OCI-LY1 (cell line): ENCODE measurements at regions not wholly inside any gene's neighbourhood (a gene's known extent, or its start where the extent isn't known, plus 50 kb on each side); places are given as distances from the start of the nearest gene placed in this dataset.

Experiments used
- H2AFZ ChIP-seq: fragments of 200-600 bp; sonication (generic), shearing (Covaris generic); 2 replicates; pipeline ENCODE4 v1.6.0; 2014; ENCODE audit warnings: antibody characterized with exemption, mild to moderate bottlenecking, low read length
- H3F3A ChIP-seq: fragments of 200-600 bp; sonication (generic), shearing (Covaris generic); 2 replicates; pipeline ENCODE4 v1.6.0; 2014; ENCODE audit warnings: mild to moderate bottlenecking, antibody characterized with exemption, low read length, moderate library complexity; ENCODE audit not compliant: insufficient read depth
- H3K27ac ChIP-seq: fragments of 200-600 bp; sonication (generic); 2 replicates; pipeline ENCODE4 v1.5.1; 2014; ENCODE audit warnings: low read length, mixed run types, mild to moderate bottlenecking, low read depth; ENCODE audit not compliant: poor library complexity, severe bottlenecking
- H3K27me3 ChIP-seq: fragments of 200-600 bp; sonication (generic); 2 replicates; pipeline ENCODE4 v1.6.0; 2014; ENCODE audit warnings: antibody characterized with exemption, mild to moderate bottlenecking, low read length, moderate library complexity; ENCODE audit not compliant: insufficient read depth
- H3K36me3 ChIP-seq: fragments of 200-600 bp; sonication (generic); 2 replicates; pipeline ENCODE4 v1.6.1; 2014; ENCODE audit warnings: mild to moderate bottlenecking, antibody characterized with exemption, low read length, moderate library complexity, mixed read lengths; ENCODE audit not compliant: insufficient read depth
- H3K4me1 ChIP-seq: fragments of 200-600 bp; sonication (generic); 2 replicates; pipeline ENCODE4 v1.5.1; 2014; ENCODE audit warnings: mild to moderate bottlenecking, low read length, moderate library complexity; ENCODE audit not compliant: insufficient read depth, severe bottlenecking
- H3K4me2 ChIP-seq: fragments of 200-600 bp; sonication (generic), shearing (Covaris generic); 2 replicates; pipeline ENCODE4 v1.6.1; 2014; ENCODE audit warnings: low read length
- H3K4me3 ChIP-seq: fragments of 200-600 bp; sonication (generic); 2 replicates; pipeline ENCODE4 v1.5.1; 2014; ENCODE audit warnings: low read length, low read depth, mild to moderate bottlenecking, mixed read lengths; ENCODE audit not compliant: poor library complexity, severe bottlenecking
- H3K79me2 ChIP-seq: fragments of 200-600 bp; shearing (Covaris generic); 2 replicates; pipeline ENCODE4 v1.6.1; 2016; ENCODE audit warnings: mixed run types, low read length, mixed read lengths; ENCODE audit not compliant: insufficient read depth
- H3K9ac ChIP-seq: fragments of 200-600 bp; sonication (generic), shearing (Covaris generic); 2 replicates; pipeline ENCODE4 v1.6.1; 2014; ENCODE audit warnings: mild to moderate bottlenecking, low read length, mixed read lengths
- H3K9me2 ChIP-seq: fragments of 200-600 bp; sonication (generic), shearing (Covaris generic); 2 replicates; pipeline ENCODE4 v1.6.1; 2014; ENCODE audit warnings: low read depth, mild to moderate bottlenecking, low read length, mixed read lengths
- H3K9me3 ChIP-seq: fragments of 200-600 bp; shearing (Covaris generic); 2 replicates; pipeline ENCODE4 v1.6.1; 2014; ENCODE audit warnings: low read length, mixed read lengths
- H4K20me1 ChIP-seq: fragments of 200-600 bp; sonication (generic), shearing (Covaris generic); 2 replicates; pipeline ENCODE4 v1.6.0; 2016; ENCODE audit warnings: mild to moderate bottlenecking, low read length; ENCODE audit not compliant: insufficient read depth
- CTCF ChIP-seq: fragments of 200-600 bp; sonication (generic), shearing (Covaris generic); IDR thresholded peaks from 2 replicates; pipeline ENCODE4 v1.5.1; 2017; ENCODE audit warnings: mild to moderate bottlenecking, antibody characterized with exemption, low read length, moderate library complexity, mixed read lengths
- EZH2 ChIP-seq: fragments of 200-600 bp; sonication (generic), shearing (Covaris generic); IDR thresholded peaks from 2 replicates; pipeline ENCODE4 v1.8.0; 2017; ENCODE audit warnings: borderline replicate concordance, mixed run types, mild to moderate bottlenecking, antibody characterized with exemption, low read length, moderate library complexity, mixed read lengths

DNA sequence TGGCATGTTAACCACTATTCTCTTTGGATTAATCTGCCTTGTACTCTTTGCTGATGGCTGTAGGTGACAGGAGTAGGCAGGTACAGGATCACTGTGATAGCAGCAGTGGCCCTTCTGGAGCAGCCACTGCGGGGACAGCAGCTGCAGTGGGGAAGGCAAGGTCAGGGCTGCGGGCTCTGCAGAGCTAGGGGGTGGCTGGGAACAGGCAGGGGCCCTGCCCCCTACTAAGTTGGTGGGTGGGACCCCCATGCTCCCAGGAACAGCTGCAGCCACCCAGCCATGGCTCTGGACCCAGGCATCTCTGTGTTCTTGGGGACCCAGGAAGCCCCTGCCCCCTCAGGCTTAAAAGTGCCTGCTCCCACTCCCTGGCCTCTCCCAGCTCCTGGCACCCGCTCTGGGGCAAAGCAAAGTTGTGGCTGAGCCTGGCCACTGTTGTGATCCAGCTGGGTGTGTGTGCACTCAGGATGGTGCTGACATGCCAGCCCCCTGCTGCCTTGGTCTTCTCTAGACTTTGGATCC lies 302.4 kb downstream of the PCDH20 start:
- Histone ChIP-seq H3K9me3 (no peaks in the 10 kb centered on the region), H3K27ac (no peak overlapping the region), H2AFZ (no peak overlapping the region), H3K9ac (no peak overlapping the region), H3K36me3 (no peaks in the 10 kb centered on the region), H3K4me1 (no peaks in the 10 kb centered on the region), H3F3A (no peaks in the 10 kb centered on the region), H4K20me1 (no peaks in the 10 kb centered on the region), H3K27me3 (no peaks in the 10 kb centered on the region), H3K4me3 (no peak overlapping the region), H3K9me2 (no peaks in the 10 kb centered on the region), H3K79me2 (no peaks in the 10 kb centered on the region), H3K4me2 (no peak overlapping the region)
- TF ChIP-seq EZH2, result no peak
- no peak for TF ChIP-seq CTCF

DNA sequence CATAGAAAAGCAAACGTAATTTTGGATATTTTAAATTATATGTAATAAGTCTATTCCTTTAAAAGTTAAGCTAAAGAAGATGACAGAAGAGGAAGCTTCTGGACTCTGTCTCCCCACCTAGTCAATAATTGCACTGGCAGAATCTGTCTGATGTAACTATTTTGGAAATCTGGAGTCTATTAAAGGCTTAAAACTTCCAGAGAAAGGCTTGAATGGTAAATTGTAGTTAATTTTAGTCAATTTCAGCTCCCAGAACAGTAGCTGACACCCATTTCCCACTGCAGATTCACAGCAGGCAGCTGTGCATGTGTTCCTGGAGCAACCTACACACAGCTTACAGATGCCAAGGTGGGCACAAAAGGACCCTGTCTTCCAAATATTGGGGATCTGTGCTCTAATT lies 304.1 kb downstream of the PCDH20 start:
- Histone ChIP-seq H3K9me2 (no peaks in the 10 kb centered on the region), H3K4me3 (no peak overlapping the region), H3K9me3 (no peaks in the 10 kb centered on the region), H3K27ac (no peak overlapping the region), H3K79me2 (no peaks in the 10 kb centered on the region), H3K36me3 (no peaks in the 10 kb centered on the region), H3F3A (no peaks in the 10 kb centered on the region), H2AFZ (no peak overlapping the region), H3K9ac (no peak overlapping the region), H4K20me1 (no peaks in the 10 kb centered on the region), H3K4me2 (no peak overlapping the region), H3K4me1 (no peaks in the 10 kb centered on the region), H3K27me3 (no peaks in the 10 kb centered on the region)
- no peak for TF ChIP-seq CTCF
- no peak for TF ChIP-seq EZH2

DNA sequence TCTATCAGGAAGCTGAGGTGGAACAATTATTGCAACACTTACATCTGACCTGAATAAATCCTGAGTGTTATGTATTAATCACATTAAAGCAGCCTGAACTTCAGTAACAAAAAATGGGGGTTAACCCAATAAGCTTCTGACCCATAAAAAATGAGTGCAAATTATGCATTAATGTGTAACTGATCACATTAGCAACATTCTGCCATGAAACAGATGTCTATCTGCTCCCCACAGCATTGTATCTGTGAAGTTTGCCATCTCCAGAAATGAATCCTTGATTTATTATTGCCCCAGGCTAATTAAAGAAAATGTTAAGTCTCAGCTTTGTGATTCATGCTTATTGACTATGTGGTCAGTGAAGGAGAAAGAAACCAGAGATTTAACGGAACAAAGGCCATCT lies 304.9 kb downstream of the PCDH20 start:
- H3F3A ChIP-seq, result no peaks in the 10 kb centered on the region
- H3K27ac ChIP-seq, result no peak overlapping the region
- no peak overlapping the region for H3K9ac ChIP-seq
- TF ChIP-seq CTCF, result no peak
- no peak for TF ChIP-seq EZH2
- no peaks in the 10 kb centered on the region for H3K27me3 ChIP-seq
- H4K20me1 ChIP-seq, result no peaks in the 10 kb centered on the region
- H3K9me2 ChIP-seq, result no peaks in the 10 kb centered on the region
- H3K4me3 ChIP-seq, result no peak overlapping the region
- no peak overlapping the region for H3K4me2 ChIP-seq
- H3K36me3 ChIP-seq, result no peaks in the 10 kb centered on the region
- no peaks in the 10 kb centered on the region for H3K79me2 ChIP-seq
- no peaks in the 10 kb centered on the region for H3K9me3 ChIP-seq
- no peaks in the 10 kb centered on the region for H3K4me1 ChIP-seq
- no peak overlapping the region for H2AFZ ChIP-seq
